Hepatocyte (in vitro differentiated cells): ENCODE measurements at regions not wholly inside any gene's neighbourhood (a gene's known extent, or its start where the extent isn't known, plus 50 kb on each side); places are given as distances from the start of the nearest gene placed in this dataset.

Experiments
- CTCF ChIP-seq: fragments of 200-600 bp; sonication (generic); IDR thresholded peaks from 2 replicates; pipeline ENCODE4 v1.5.1; 2016; ENCODE audit warnings: antibody characterized with exemption, mild to moderate bottlenecking; ENCODE audit not compliant: poor library complexity
- EZH2 ChIP-seq: fragments of 200-600 bp; sonication (generic); IDR thresholded peaks from 2 replicates; pipeline ENCODE4 v1.6.1; 2016; ENCODE audit warnings: antibody characterized with exemption, mild to moderate bottlenecking, borderline replicate concordance
- EZH2phosphoT487 ChIP-seq: fragments of 200-600 bp; sonication (generic); IDR thresholded peaks from one replicate; pipeline ENCODE4 v1.6.1; 2018; ENCODE audit warnings: antibody characterized with exemption, mild to moderate bottlenecking, low read depth, moderate library complexity; ENCODE audit not compliant: unreplicated experiment, severe bottlenecking

DNA sequence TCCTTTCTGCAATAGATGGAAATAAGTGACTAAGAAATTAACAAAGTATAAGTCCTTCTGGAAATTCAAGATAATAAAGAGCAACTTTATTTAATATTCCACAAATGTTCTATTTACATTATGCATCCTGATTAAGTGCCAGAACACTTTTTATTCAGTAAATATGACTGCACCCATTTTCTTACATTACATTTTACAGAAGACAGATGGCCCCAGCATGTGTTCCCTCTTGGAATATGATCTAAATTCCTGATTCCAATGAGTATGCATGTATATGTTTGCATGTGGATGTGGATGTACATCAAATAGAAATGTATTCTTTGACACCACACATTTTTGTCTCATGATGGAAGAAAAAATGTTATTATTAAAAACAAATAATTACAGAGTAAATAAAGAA lies 628.7 kb upstream of the SEMA3D start:
- TF ChIP-seq CTCF (no peak), EZH2phosphoT487 (no peak), EZH2 (no peak)
